ENCODE measurements at regions not wholly inside any gene's neighbourhood (a gene's known extent, or its start where the extent isn't known, plus 50 kb on each side); places are given as distances from the start of the nearest gene placed in this dataset.

GRCh38 chr18:61047794-61048193 is 285.4 kb upstream of the CDH20 start:
- no peak for DNase-seq (ENCODE audit: extremely low read depth in 1 of 4, low spot score in 3 of 4)
- H4K20me1 ChIP-seq (replicated peaks; ENCODE audit: control insufficient read depth, insufficient read depth, low read length) = no peaks in the 10 kb centered on the region
- no peaks in the 10 kb centered on the region for H3K27me3 ChIP-seq (ENCODE audit: control insufficient read depth in 2 of 2, insufficient read depth in 2 of 2, low read length in 2 of 2)
- BruUV-seq (replicated peaks) = no TSS peak
- FAIRE-seq = no peak
- no peaks in the 10 kb centered on the region for H3K4me1 ChIP-seq (replicated peaks in 1 of 2; ENCODE audit: control insufficient read depth in 2 of 2, insufficient read depth in 2 of 2, low read length in 2 of 2)
- H3K9me3 ChIP-seq (replicated peaks; ENCODE audit: control insufficient read depth, insufficient read depth, low read depth, low read length) = no peaks in the 10 kb centered on the region
- no peak for TF ChIP-seq SRSF3 (IDR thresholded peaks at IDR 0.05; ENCODE audit: insufficient read depth, low read length)
- no peak for TF ChIP-seq ZNF695 (CRISPR knock-in tag; IDR thresholded peaks at IDR 0.05)
- TF ChIP-seq THAP12 (CRISPR knock-in tag; IDR thresholded peaks at IDR 0.05) = no peak
- no peak for TF ChIP-seq FOXK2 (conservative IDR thresholded peaks at IDR 0.05 in 1 of 2, IDR thresholded peaks at IDR 0.05 in 1 of 2; ENCODE audit: low read depth in 2 of 2)
- TF ChIP-seq HLTF (IDR thresholded peaks at IDR 0.05) = no peak
- TF ChIP-seq ZZZ3 (IDR thresholded peaks at IDR 0.05) = no peak
- no peak for TF ChIP-seq HOXB6 (CRISPR knock-in tag; IDR thresholded peaks at IDR 0.05; ENCODE audit: borderline replicate concordance)
- TF ChIP-seq PHF20 (IDR thresholded peaks at IDR 0.05; ENCODE audit: partially characterized antibody) = no peak
- TF ChIP-seq PRMT5 (CRISPR knock-in tag; IDR thresholded peaks at IDR 0.05) = no peak
- no peak for TF ChIP-seq KHSRP (IDR thresholded peaks at IDR 0.05)
- no peak for TF ChIP-seq MEF2A (IDR thresholded peaks at IDR 0.05; ENCODE audit: control insufficient read depth, low read depth, low read length)
- no peak for TF ChIP-seq CC2D1A (IDR thresholded peaks at IDR 0.05)
- TF ChIP-seq SP2 (IDR thresholded peaks at IDR 0.05; ENCODE audit: extremely low read depth, low read depth, low read length, poor library complexity, severe bottlenecking) = no peak
- no peak overlapping the region for H3K9ac ChIP-seq (ENCODE audit: insufficient read depth in 1 of 2, low read depth in 2 of 2, low read length in 2 of 2)
- H3K27ac ChIP-seq (ENCODE audit: extremely low read depth, low read depth, low read length) = no peak overlapping the region
- no peaks in the 10 kb centered on the region for H3K79me2 ChIP-seq (ENCODE audit: control insufficient read depth, insufficient read depth, low read length)
- no peaks in the 10 kb centered on the region for H3K9me1 ChIP-seq (ENCODE audit: control insufficient read depth, insufficient read depth, low read length)
- ChIA-PET CTCF (ENCODE audit: low intra/inter-chr PET ratio) (no interaction called here), POLR2A (interaction anchor here (0.6 kb wide), 1 partner anchor 410 kb away, joined by 3 read pairs; no protein-coding TSS in a partner anchor)
- intact Hi-C loops (cut with micrococcal nuclease) (no loop called here), in situ Hi-C loops (cut with MboI) (no loop called here)
- no peak overlapping the region for H3K4me3 ChIP-seq
- ATAC-seq = no peak
- H3K4me2 ChIP-seq (ENCODE audit: insufficient read depth, low read length) = no peak overlapping the region
- no peak overlapping the region for H2AFZ ChIP-seq (ENCODE audit: low read depth, low read length)
- H3K36me3 ChIP-seq (ENCODE audit: control insufficient read depth, insufficient read depth, low read length) = no peaks in the 10 kb centered on the region
- WGBS (ENCODE audit: insufficient coverage, low coverage, missing lambda C conversion rate) = 6% methylated on average over 5 of the region's 5 CpGs
